H1 (cell line): ENCODE measurements at regions not wholly inside any gene's neighbourhood (a gene's known extent, or its start where the extent isn't known, plus 50 kb on each side); places are given as distances from the start of the nearest gene placed in this dataset.

Experiments used
- CTCF ChIP-seq, 3 experiments: IDR thresholded peaks; 1 replicate in 2 of 3; 2 replicates in 1 of 3; pipeline versions ENCODE4 v1.5.1 to v1.6.1; 2011; ENCODE audit warnings: low read length in 3 of 3, mild to moderate bottlenecking in 3 of 3, inconsistent platforms in 2 of 3, low read depth in 1 of 3, moderate library complexity in 1 of 3; ENCODE audit not compliant: insufficient read depth in 1 of 3; ENCODE audit errors: control extremely low read depth in 1 of 3
- RFX5 ChIP-seq: IDR thresholded peaks from 2 replicates; pipeline ENCODE4 v1.6.1; 2011; ENCODE audit warnings: low read depth, low read length, improper control_type of control experiment, borderline replicate concordance

- TF ChIP-seq CTCF (IDR thresholded peaks at IDR 0.05; ENCODE audit: control extremely low read depth in 1 of 3, insufficient read depth in 1 of 3, low read depth in 1 of 3, low read length in 3 of 3), result no peak
- TF ChIP-seq RFX5, result no peak
Observed at GRCh38 chr16:85459529-85460251, 153.4 kb upstream of the GSE1 start.
